Prostate gland (tissue), 2 donors: ENCODE measurements at regions not wholly inside any gene's neighbourhood (a gene's known extent, or its start where the extent isn't known, plus 50 kb on each side); places are given as distances from the start of the nearest gene placed in this dataset.

Experiments
- CTCF ChIP-seq, 4 experiments: fragments of 200-600 bp in 2 of 4; fragments of 450-650 bp in 2 of 4; sonication (generic) in 2 of 4; IDR thresholded peaks; 1 replicate in 3 of 4; 2 replicates in 1 of 4; pipeline ENCODE4 v1.5.1; 2016 to 2019; ENCODE audit warnings: antibody characterized with exemption in 4 of 4, mild to moderate bottlenecking in 2 of 4, moderate library complexity in 2 of 4
- POLR2A ChIP-seq: fragments of 450-650 bp; IDR thresholded peaks from one replicate; pipeline ENCODE4 v1.6.1; 2016; ENCODE audit warnings: antibody characterized with exemption, mild to moderate bottlenecking

GRCh38 chr17:72304859-72305258 lies 184.0 kb downstream of the SOX9 start:
- TF ChIP-seq CTCF (IDR thresholded peaks at IDR 0.05), result no peak
- TF ChIP-seq POLR2A, result no peak
